ENCODE measurements at regions not wholly inside any gene's neighbourhood (a gene's known extent, or its start where the extent isn't known, plus 50 kb on each side); places are given as distances from the start of the nearest gene placed in this dataset.

DNA sequence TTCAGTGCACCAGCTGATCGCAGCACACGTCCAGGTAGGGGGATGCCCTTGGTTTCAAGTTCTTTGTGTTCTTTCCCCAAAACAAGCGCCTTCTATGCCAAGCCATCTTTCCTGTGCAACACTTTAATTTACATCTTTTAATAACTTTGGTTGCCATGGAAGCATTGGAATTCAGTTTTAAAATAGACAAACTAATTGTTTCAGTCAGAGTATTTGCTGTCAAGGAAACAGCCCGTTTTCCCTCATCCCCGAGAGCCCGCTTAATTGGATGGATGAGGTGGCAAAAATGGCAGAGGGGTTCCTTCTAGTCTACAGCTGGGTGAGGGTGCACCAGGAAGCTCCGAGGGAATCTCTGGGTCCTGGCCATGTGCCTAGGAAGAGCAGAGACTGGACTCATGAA, 793.7 kb upstream of the EEF2KMT start:
- TF ChIP-seq, protein P1, sequence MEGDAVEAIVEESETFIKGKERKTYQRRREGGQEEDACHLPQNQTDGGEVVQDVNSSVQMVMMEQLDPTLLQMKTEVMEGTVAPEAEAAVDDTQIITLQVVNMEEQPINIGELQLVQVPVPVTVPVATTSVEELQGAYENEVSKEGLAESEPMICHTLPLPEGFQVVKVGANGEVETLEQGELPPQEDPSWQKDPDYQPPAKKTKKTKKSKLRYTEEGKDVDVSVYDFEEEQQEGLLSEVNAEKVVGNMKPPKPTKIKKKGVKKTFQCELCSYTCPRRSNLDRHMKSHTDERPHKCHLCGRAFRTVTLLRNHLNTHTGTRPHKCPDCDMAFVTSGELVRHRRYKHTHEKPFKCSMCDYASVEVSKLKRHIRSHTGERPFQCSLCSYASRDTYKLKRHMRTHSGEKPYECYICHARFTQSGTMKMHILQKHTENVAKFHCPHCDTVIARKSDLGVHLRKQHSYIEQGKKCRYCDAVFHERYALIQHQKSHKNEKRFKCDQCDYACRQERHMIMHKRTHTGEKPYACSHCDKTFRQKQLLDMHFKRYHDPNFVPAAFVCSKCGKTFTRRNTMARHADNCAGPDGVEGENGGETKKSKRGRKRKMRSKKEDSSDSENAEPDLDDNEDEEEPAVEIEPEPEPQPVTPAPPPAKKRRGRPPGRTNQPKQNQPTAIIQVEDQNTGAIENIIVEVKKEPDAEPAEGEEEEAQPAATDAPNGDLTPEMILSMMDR (IDR thresholded peaks at IDR 0.05), result no peak
- TF ChIP-seq POLR2A (IDR thresholded peaks at IDR 0.05) (no peak), POLR2AphosphoS5 (IDR thresholded peaks at IDR 0.05) (no peak)
